ENCODE measurements at regions not wholly inside any gene's neighbourhood (a gene's known extent, or its start where the extent isn't known, plus 50 kb on each side); places are given as distances from the start of the nearest gene placed in this dataset.

DNA sequence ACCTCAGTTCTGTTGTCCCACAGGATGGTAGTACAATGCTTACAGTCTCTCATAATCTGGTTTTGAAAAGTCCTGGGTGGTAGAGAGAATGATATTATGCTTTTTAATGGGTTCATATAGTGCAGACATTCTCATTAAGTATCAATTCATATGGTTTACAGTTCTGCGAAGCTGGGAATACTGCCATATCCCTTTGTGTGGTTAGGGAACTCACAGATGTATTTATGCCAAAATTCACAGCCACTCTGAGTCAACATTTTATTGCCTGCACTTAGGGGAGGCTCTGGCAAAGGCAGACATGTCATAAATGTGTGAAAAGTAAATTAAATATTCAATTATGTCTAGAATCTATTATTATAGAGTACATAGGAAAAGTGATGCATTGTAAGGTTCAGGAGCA lies 808.2 kb downstream of the SUCLG1 start:
- DNase-seq (ENCODE audit: low spot score) = no peak

- no peak for DNase-seq (ENCODE audit: low spot score)
Observed at GRCh38 chr2:83650161-83650560, 808.9 kb downstream of the SUCLG1 start.

- DNase-seq (ENCODE audit: low spot score) = no peak
Observed at GRCh38 chr2:83640506-83640905, 818.6 kb downstream of the SUCLG1 start.

DNA sequence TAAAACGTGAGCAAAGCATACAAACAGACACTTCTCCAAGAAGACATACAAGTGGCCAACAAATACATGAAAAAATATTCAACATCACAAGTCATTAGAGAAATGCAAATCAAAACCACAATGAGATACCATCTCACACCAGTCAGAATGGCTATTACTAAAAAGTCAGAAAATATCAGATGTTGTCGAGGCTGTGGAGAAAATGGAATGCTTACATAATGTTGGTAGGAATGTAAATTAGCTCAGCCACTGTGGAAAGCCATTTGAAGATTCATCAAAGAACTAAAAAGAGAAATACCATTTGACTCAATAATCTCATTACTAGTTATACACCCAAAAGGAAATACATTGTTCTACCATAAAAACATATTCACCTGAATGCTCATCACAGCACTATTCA lies 825.7 kb downstream of the SUCLG1 start:
- DNase-seq (ENCODE audit: low spot score) = no peak

- no peak for DNase-seq (ENCODE audit: low spot score)
Observed at GRCh38 chr2:83630351-83630750, 828.7 kb downstream of the SUCLG1 start.

DNA sequence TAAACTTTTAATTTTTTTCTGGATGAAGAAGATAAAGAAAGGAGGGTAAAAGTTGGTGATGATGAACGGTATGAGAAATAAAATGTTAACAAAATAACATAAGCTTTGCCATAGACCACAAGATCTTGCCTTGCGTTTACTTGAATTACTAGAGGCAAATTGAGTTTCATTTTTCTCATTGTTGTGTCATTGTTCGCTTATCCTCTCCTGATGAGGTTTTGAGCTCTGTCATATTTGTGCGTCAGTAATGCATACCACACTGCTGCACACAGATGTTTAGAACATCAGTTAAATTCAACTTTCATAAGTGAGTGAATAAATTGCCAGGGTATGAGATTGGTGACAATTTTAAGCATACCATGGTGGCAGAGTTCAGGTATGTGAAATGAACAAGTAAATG lies 843.6 kb downstream of the SUCLG1 start:
- DNase-seq (ENCODE audit: low spot score) = no peak

GRCh38 chr2:83613178-83613577 lies 845.9 kb downstream of the SUCLG1 start:
- DNase-seq (ENCODE audit: low spot score) = no peak

DNA sequence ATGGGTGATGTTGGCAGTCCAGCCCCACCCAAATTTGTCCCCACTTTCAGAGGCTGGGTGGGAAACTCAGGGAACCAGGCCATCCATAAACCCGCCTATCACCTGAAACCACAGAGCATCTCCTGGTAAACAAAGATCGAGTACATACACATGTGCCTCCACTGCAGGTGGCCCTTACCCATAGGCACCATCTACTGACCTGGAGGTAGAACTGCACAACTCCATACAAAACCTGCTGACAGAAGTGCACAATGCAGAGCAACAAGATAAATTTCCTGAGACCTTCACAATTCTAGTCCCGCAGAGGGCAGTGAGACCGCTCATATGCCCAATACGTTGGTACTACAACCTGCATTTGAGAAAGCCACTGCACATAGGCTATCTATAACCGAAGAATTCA lies 856.3 kb downstream of the SUCLG1 start:
- DNase-seq (ENCODE audit: low spot score) = no peak

DNA sequence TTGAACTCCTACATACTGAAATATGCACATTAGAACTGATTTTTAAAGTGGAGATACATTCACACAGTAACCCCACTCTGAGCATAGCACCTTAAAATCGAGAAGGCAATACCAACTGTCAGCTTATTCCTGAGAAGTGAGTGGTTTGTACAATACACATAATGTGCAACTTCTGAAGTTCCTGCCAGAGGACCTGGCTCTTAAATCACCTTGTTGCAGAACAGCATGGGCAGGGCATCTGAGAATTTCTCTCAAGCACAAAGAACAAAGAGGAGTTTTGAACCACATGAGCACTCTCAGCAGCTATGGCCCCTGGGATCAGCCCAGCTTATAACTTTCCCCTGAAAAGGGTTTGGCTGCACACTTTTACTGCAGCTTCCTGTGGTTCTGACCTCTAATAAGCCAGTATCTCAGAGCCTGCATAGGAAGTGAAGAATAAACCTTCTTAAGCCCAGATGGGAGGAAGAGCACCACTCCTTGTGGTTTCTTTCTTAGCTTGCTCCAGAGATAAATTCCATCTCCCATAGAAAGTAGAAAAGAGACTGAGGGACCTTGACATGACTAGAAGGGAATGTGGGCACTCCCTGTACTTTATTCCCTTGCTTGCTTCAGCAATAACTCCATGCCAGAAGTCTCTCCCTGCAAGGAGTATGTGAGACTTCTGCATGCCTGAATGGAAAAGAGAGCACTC lies 862.3 kb downstream of the SUCLG1 start:
- DNase-seq (ENCODE audit: low spot score) = no peak

- no peak for DNase-seq (ENCODE audit: low spot score)
Observed at GRCh38 chr2:83595926-83596325, 863.2 kb downstream of the SUCLG1 start.

DNA sequence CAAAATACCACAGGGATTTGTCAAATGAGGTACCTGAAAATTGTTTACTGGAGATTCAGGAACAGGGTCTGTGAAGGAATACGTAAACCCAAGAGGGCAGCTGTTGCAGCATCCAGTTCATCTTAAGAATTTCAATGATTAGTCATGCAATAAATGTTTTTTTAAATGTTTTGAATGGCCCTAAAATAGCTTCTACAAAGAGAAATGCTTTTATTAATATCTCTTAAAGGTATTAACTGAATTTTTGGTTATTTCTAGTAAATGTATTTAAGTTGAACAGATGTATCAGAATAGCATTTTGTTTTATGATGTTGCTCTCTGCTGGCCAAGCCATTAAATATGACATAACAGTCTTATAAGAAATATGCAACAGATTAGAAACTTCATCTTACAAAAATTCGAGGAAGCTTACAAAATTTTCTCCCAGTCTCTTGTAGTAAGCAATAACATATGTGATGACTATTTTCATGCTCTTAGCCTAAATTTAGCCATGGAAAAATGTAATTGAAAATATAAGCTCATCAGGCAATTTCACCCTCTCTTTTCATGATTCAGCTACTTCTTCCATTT lies 863.9 kb downstream of the SUCLG1 start:
- DNase-seq (ENCODE audit: low spot score) = no peak

DNA sequence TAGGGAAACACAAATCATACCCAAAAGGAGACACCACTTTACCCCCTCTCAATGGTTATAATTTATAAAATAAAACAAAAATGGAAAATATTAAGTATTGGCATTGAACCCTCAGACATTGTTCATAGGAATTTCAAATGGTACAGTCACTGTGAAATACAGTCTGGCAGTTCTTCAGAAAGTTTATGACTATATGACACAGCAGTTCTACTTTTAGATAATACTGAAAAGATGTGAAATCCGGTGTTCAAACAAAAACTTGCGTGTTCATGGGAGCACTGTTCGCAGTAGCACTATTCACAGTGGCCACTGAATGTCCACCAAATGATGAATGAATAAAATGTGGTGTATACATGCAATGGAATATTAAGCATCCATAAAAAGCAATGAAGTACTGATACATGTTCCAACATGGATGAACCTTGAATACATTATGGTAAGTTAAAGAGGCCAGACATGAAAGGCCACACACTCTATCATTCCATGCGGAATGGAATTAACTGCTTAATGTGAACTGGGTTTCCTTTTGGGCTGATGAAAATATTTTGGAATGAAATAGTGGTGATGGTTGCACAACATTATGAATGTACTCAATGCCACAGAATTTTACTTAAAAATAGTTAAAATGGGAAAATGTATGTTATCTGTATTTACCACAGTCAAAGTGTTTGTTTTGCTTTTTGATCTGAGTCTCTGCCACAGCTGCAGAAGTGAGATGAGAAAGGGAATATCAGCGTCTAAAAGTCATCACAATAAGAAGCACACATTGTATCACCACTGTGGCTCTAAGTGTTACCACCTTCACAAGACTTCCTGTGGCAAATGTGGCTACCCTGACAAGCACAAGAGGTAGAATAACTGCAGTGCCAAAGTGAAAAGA lies 864.6 kb downstream of the SUCLG1 start:
- DNase-seq (ENCODE audit: low spot score) = no peak

DNA sequence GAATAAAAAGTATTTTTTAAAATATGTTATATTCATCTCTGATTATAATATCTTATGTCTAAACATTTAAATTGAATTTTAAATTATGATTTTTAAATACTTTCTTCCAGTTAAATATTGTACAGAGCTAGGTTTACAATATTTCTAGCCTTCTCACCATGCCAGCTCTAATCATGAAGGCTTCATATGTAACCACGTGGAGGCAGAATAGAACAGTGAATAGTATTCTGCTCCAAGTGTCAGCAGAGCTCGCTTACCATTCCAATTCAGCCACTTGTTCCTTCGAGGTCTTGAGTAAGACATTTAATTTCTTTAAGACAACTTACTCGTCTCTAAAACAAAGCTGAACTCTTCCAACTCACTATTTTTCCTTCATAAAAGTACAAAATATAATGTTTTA lies 871.8 kb downstream of the SUCLG1 start:
- DNase-seq (ENCODE audit: low spot score) = no peak

DNA sequence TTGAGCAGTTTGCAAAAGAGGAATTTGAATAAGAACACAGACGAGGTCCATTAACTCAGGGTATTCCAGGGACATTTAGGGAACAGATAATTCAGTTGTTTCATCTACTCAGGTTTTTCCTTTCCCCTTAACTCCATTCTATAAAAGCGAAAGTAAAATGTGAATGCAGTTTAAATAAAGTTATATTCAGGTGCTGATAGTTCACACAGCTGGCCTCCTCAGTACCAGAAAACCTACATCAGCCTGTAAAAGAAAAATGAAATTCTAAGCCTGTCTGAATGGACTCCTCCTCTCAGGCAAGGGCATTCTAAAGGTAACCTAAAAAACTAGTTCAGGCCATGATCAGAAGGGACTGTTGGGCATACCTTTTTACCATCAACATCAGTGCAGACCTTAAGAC lies 873.8 kb downstream of the SUCLG1 start:
- DNase-seq (ENCODE audit: low spot score) = no peak

- no peak for DNase-seq (ENCODE audit: low spot score)
Observed at GRCh38 chr2:83584672-83585071, 874.4 kb downstream of the SUCLG1 start.

- no peak for DNase-seq (ENCODE audit: low spot score)
Observed at GRCh38 chr2:83582589-83582988, 876.5 kb downstream of the SUCLG1 start.

DNA sequence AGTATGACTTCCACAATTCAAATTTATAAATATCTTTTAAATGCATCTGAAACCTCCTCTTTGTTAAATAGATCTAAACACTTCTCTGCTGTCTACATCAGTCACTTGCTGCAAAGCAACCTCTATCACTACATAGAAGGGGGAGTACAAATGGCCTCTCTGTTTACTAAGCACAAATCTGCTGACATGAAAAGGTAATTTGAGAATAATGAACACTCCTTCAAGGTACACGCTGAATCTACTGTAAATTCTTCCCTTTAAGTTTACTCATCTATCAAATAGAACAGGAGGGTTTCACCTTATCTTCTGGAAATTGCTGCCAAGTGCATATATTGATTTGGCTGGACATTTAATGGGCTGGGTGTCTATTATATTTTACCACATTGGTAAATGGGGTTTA lies 879.6 kb downstream of the SUCLG1 start:
- no peak for DNase-seq (ENCODE audit: low spot score)

- DNase-seq (ENCODE audit: low spot score) = no peak
Observed at GRCh38 chr2:83578405-83578804, 880.7 kb downstream of the SUCLG1 start.

DNA sequence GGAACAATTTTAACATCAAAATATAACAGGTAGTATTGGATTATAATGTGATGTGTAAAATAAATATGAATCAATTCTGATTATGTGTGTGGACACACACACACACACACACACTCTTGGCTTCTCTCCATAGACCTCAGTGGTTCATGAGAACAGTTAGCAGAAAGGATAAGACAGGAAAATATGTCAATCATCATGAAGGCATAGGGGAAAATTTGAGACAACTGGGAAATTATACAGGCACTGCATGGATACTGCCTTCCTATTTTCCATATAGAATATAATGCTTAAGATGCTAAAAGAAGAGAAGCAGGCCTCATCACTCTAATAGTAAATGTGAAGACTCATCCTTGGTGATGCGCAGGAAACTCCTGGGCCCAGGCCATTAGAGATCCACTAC lies 884.5 kb downstream of the SUCLG1 start:
- no peak for DNase-seq (ENCODE audit: low spot score)

DNA sequence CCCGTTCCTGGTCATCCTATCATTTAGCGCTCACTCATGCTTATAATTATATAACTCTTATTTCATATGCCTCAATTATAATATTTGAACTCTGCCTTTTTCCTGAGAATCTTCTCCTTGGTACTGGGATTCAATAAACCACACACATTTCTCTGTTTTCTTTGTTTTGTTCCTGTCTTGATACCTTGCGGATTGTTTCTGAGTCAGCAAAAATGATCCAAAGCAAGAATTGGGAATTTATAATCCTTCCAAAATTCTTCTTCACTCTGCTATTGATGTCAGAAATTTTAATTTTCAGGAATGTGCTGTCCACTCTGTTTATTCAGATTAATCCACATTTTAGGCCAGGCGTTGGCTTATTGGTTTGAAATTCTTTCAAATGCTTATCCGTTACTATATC lies 886.0 kb downstream of the SUCLG1 start:
- DNase-seq (ENCODE audit: low spot score) = no peak

DNA sequence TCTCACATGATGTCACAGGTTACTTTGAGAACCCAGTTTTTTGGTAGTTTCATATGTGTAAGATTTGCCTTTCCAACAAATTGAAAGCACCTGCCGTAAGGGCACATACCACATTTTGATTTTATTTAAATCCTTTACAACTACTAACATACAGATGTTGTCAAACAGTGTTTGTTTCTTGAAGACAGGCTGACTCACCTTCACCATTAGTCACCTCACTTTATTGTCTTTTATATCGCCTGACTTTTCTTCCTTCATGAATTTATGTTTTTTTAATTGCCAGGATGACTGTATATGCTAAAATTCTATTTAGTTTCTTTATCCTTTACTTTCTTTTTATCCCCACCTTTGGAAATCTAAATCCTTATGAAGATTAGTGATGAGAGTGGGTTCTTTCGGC lies 886.7 kb downstream of the SUCLG1 start:
- no peak for DNase-seq (ENCODE audit: low spot score)

DNA sequence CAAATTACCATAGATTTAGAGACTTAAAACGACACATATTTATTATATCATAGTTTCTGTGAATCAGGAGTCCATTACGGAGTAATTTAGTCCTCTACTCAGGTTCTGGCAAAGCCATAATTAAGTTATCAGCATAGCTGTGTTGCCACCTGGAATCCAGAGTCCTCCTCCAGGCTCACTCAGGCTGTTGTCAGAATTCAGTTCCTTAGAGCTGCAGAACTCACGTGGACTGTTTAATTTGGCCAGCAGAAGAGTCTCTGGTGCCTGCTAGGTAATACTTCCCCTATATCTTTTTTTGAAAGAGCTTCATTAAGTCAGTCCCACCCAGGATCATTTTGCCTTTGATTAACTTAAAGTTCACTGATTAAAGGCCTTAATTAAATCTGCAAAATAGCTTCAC lies 891.5 kb downstream of the SUCLG1 start:
- no peak for DNase-seq (ENCODE audit: low spot score)

DNA sequence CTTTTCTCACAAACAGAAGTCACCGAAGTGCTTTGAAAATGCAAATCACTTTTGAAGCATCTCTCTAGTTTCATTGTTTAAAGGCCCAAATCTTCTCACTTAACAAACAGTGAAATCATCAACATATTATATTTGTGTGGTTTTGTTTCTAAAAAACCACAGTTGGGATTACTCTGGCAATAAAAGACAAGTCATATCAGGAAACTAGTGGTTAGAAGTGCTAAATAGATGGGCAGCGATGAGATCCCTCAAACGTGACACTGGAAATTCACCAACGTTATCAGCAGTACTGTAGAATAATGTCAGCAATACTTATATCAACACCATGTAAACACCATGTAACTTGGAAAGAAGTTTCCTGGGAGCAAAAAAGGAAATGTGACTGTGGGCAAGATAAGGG lies 893.5 kb downstream of the SUCLG1 start:
- DNase-seq (ENCODE audit: low spot score) = no peak

Measured in left forelimb (tissue), 1 donor.